D721Med (cell line): ENCODE measurements at regions not wholly inside any gene's neighbourhood (a gene's known extent, or its start where the extent isn't known, plus 50 kb on each side); places are given as distances from the start of the nearest gene placed in this dataset.

Source experiments
- DNase-seq: peaks from one replicate; pipeline ENCODE4 v3.0.0; 2011; ENCODE audit warnings: low spot score; ENCODE audit not compliant: insufficient read length
- FAIRE-seq: peaks from 2 replicates; lab custom pipeline; 2011; peaks lifted over from hg19 to GRCh38; lab: Jason Lieb, UNC
- CTCF ChIP-seq: IDR thresholded peaks from 2 replicates; pipeline ENCODE4 v1.5.1; 2012; ENCODE audit warnings: mild to moderate bottlenecking, control low read depth; ENCODE audit not compliant: insufficient read depth; ENCODE audit errors: missing control alignments

DNA sequence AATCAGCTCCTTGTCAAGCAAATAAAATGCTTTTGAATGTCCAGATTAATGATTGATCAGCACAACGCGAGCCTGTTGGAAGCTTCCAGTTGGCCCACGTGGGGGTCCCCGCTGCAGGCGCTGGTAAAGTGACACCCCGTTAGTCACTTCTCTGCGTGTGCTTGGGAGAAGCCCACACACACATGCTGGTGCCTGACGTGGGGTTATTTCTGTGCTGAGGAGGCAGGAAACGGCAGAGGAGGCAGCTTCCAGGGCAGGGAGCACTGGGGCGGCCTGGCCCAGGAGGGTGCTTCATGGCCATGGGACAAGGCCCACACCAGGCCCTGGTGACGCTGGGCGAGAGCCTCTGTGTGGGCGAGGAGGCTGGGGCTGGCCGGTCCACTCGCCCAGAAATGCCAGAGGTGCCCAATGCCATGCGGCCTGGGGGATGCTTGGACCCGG is 101.5 kb downstream of the KIF26A start:
- no peak for DNase-seq
- no peak for FAIRE-seq

DNA sequence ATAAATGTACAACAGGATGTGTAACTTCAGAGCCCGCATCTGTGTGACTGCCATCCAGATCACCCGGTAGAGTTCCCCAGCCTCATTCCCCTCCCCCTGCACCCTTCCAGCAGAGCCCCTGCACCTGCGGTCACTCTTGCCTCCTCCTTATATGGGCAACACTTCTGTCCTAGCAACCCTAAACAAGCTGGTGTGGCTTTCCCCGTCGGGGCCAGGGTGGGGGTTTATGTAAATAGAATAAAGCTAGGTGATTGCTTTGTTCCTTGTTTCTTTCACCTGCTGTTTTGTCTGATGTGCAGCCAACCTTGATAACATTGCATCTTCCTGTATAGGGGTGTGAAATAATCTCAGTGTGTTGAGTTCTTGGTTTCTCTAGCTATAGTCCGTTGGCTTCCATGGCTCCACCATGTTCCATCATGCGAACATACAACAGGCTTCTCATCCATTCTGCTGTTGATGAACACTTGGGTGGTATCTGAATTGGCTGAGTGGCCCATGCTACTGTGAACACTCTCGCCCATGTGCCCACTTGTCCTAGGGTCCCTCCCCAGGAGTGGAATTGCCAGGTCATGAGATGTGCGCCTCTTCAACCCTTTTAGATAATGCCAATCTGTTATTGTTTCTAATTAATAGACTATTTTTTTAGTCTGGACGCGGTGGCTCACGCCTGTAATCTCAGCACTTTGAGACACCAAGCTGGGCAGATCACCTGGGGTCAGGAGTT is 102.2 kb downstream of the KIF26A start:
- no peak for FAIRE-seq
- no peak for TF ChIP-seq CTCF
- no peak for DNase-seq

More for the DNA sequence above, 101.5 kb downstream of the KIF26A start:
- TF ChIP-seq CTCF: no peak

GRCh38 chr14:104243200-104243599 is 104.8 kb downstream of the KIF26A start:
- no peak for DNase-seq
- no peak for TF ChIP-seq CTCF
- no peak for FAIRE-seq

DNA sequence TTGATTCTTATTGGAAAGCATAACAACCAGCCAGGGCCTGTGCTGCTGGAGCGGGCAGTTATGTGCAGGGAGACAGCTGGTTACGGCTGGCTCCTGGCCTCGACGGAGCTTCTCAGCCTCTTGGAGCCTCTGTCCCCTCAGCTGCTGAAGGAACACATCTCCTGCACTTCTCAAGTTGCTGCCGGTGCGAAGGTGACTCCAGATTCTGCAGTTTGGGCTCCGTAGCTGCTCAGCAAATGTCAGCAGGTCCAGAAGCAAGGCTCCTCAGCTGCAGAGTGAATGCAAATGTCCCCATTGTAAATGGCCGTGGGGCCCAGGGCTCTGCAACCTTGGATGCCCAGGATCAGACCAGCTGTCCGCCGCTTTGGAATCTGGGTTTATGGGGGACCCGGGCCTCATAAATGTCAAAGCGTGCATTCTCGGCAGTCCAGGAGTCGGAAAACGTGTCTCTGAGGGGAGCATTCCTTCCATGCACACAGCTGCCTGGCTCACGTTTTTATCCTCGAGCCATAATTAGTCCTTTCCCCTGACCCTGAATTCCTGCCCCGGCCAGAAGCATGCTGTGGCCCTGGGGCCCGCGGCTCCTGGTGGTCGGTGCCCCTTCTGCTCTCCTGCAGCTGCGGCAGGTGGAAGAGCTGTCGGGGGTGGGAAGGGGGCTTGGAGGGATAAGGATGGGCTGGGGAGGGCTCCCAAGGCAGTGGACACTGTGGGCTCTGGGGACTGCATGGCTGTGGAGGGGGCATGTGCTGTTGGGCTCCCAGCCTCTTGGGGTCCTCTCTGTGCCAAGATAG is 106.0 kb downstream of the KIF26A start:
- TF ChIP-seq CTCF: no peak
- FAIRE-seq (no peak), DNase-seq (no peak)

- FAIRE-seq (no peak), DNase-seq (no peak)
- TF ChIP-seq CTCF: no peak
Observed at GRCh38 chr14:104245075-104245474, 106.7 kb downstream of the KIF26A start.

GRCh38 chr14:104245723-104246122 is 107.3 kb downstream of the KIF26A start:
- DNase-seq (no peak), FAIRE-seq (no peak)
- TF ChIP-seq CTCF: no peak
